AG09319 (cell line): ENCODE measurements at regions not wholly inside any gene's neighbourhood (a gene's known extent, or its start where the extent isn't known, plus 50 kb on each side); places are given as distances from the start of the nearest gene placed in this dataset.

Source experiments
- DNase-seq: peaks from one replicate; pipeline ENCODE4 v3.0.0-alpha.2; 2010; ENCODE audit warnings: low read depth; ENCODE audit errors: extremely low read depth
- CTCF ChIP-seq: IDR thresholded peaks from 2 replicates; pipeline ENCODE4 v1.5.1; 2011; ENCODE audit warnings: low read depth, mild to moderate bottlenecking, inconsistent platforms, low read length, moderate library complexity

DNA sequence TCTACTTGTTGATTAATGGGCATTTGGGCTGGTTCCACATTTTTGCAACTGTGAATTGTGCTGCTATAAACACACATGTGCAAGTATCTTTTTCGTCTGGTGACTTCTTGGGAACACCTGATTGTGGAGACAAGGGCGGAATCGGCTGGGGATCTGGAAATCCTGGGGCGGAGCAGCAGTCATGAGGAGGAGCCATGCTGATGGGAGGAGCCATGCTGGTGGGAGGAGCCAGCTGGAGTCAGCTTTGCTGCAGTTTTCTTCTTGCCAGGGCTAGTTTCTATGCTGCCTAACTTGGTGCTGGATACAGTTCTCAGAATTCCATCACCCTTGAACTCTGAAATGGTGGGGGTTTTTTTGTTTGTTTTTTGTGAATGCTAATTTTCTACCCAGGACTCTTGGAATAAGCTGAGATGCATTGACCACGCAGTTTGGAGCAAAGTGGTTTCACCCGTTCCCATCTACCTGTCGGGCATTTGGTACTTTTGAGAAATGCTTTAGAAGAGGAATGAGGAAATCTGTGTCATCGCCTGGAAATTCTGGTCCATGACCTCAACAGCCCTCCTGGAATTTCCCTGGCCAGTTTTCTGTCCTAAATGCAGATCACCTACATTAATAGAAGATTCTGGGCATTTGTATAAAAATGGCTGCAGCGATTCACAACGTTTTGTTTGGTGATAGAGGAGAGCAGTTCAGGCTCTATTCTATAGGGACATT, 217.4 kb upstream of the ZFHX3 start:
- no peak for DNase-seq
- TF ChIP-seq CTCF, result no peak

DNA sequence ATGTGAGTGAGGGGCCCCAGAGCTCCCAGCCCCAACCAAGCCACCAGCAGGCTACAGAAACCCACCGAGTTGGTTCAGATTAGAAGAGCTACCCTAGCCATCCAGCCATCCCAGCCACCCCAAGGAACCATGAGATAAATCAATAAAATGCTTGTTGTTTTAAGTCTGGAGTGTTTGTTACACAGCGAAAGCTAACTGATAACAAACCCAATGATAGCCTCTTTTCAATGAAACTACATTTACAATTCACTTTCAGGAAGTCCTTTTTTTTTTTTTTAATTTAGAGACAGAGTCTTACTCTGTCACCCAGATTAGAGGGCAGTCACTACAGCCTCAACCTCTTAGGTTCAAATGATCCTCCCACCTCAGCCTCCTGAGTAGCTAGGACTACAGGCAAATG, 215.0 kb upstream of the ZFHX3 start:
- TF ChIP-seq CTCF, result no peak
- no peak for DNase-seq

DNA sequence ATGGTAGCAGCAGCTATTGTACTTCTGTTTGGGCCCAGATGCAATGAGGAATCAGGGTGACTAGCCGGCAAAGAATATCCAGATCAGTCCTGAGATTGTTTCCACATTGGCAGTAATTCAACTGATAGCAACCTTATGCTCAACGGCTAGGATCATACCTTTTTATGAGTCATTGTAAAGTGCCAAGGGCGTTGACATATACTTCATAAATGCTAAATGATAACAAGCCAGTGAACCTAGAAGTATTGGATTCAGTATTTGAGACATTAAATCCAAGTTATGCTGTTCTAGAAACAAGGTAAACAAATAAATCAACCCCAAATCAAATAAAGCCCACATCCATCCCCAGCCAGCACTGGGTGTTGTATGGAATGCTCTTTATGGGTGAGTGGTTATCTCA, 207.1 kb upstream of the ZFHX3 start:
- TF ChIP-seq CTCF, result no peak
- DNase-seq, result no peak

GRCh38 chr16:73253922-73254480, 206.1 kb upstream of the ZFHX3 start:
- TF ChIP-seq CTCF, result no peak
- DNase-seq, result no peak

DNA sequence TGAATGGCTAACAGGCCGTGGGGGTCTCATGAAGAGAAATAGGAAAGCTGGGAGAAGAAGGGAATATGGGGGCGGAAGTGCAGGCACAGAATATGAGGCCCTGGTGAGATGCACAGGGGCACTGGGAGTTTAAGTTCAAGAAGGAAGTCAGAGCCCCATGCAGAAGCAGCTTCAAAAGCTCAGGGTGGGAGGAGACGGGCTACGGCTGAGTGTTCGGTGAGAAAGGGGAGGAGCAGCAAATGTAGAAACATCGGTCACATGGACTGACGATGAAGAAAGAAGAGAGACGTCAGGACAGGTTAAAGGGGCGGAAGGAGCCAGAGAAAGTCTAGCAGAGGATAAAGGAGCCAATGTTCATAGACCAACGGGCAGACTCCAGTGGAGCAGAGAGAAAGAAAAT, 204.5 kb upstream of the ZFHX3 start:
- no peak for TF ChIP-seq CTCF
- no peak for DNase-seq

- DNase-seq, result no peak
Measured at GRCh38 chr16:73251608-73252007, 203.7 kb upstream of the ZFHX3 start.

More at GRCh38 chr16:73251608-73252007, 203.7 kb upstream of the ZFHX3 start:
- no peak for TF ChIP-seq CTCF
